ENCODE measurements at regions not wholly inside any gene's neighbourhood (a gene's known extent, or its start where the extent isn't known, plus 50 kb on each side); places are given as distances from the start of the nearest gene placed in this dataset.
"Not testable (repeated sequence)": the region's sequence is repeated elsewhere in the genome, so short reads cannot be mapped to it uniquely, and the experiment has no call there.

GRCh38 chr3:20648921-20649381, 462.9 kb upstream of the SGO1 start:
- intact Hi-C loops (cut with DNase I), result no loop called here
- ATAC-seq, result no peak
- no peak for DNase-seq (ENCODE audit: missing footprints)

DNA sequence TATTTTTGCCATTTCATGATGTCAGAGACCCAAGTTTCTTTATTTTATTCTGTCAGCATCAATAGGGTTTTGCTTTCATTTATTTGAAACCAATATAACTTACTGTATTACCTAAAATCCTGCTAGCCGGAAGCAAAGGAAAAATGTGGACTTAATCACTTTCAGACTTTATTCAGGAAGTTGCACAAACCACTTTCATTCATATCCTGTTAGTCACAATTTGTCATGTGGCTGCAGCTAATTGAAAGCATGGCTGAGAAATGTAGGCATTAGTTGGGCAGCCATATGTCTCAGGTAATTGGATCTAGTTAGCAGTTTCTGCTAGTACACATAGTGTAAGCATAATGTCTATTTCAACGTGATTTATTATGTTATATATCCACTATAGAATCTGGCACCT, 462.3 kb upstream of the SGO1 start:
- DNase-seq (ENCODE audit: missing footprints) (no peak), ATAC-seq (no peak)
- intact Hi-C loops (cut with DNase I), result no loop called here

GRCh38 chr3:20646425-20646824, 460.4 kb upstream of the SGO1 start:
- DNase-seq (ENCODE audit: missing footprints), result no peak
- intact Hi-C loops (cut with DNase I), result no loop called here
- ATAC-seq, result no peak

- intact Hi-C loops (cut with DNase I), result no loop called here
- ATAC-seq, result no peak
- no peak for DNase-seq (ENCODE audit: missing footprints)
Measured at GRCh38 chr3:20645340-20645739, 459.3 kb upstream of the SGO1 start.

- intact Hi-C loops (cut with DNase I), result no loop called here
- ATAC-seq, result no peak
- no peak for DNase-seq (ENCODE audit: missing footprints)
Measured at GRCh38 chr3:20637729-20638128, 451.7 kb upstream of the SGO1 start.

DNA sequence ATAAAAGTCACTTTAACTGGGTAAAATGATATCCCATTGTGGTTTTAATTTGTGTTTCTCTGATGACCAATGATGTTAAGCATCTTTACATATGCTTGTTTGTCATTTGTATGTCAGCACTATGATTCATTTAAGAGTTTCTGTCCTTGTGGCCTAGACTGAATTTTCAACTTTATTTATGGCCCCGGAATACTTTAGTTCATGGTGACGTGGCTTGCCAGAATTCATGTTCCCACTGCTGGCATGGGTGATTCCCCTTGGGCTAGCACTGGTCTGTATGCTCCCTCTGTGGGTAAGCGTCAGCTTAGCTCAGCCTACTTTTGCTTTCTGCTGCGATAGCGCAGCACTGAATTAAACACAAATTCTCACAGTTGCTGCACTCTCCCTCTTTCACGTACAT, 436.3 kb upstream of the SGO1 start:
- no peak for DNase-seq (ENCODE audit: missing footprints)
- intact Hi-C loops (cut with DNase I), result no loop called here
- ATAC-seq, result no peak

- intact Hi-C loops (cut with DNase I), result not testable (repeated sequence)
Measured at GRCh38 chr3:20618621-20619020, 432.6 kb upstream of the SGO1 start.

GRCh38 chr3:20618181-20618580, 432.2 kb upstream of the SGO1 start:
- DNase-seq (ENCODE audit: missing footprints); ATAC-seq; intact Hi-C loops (cut with DNase I): not testable (repeated sequence)

More at GRCh38 chr3:20618621-20619020, 432.6 kb upstream of the SGO1 start:
- not testable (repeated sequence) for ATAC-seq; DNase-seq (ENCODE audit: missing footprints)

- DNase-seq (ENCODE audit: missing footprints); ATAC-seq; intact Hi-C loops (cut with DNase I): not testable (repeated sequence)
Measured at GRCh38 chr3:20615982-20616381, 430.0 kb upstream of the SGO1 start.

- no peak for ATAC-seq
- no peak for DNase-seq (ENCODE audit: missing footprints)
- intact Hi-C loops (cut with DNase I), result no loop called here
Measured at GRCh38 chr3:20608054-20608738, 422.2 kb upstream of the SGO1 start.

DNA sequence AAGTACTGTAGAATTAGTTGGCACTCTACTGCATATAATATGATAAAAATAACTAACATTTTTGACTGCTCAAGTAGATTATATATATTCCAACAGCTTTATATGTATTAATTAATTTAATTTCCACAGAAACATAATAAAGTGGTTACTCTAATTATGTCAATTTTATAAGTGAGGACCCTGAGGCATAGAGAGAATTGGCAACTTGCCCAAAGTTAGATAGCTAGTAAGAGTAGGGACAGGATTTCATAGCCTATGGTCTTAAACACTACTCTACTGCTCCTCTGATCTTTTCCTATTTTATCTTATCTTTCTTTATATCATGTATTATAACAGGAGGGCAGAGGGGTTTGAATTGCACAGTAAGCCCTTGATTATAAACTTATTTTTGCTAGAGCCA, 418.7 kb upstream of the SGO1 start:
- intact Hi-C loops (cut with DNase I), result no loop called here
- ATAC-seq (no peak), DNase-seq (ENCODE audit: missing footprints) (no peak)

DNA sequence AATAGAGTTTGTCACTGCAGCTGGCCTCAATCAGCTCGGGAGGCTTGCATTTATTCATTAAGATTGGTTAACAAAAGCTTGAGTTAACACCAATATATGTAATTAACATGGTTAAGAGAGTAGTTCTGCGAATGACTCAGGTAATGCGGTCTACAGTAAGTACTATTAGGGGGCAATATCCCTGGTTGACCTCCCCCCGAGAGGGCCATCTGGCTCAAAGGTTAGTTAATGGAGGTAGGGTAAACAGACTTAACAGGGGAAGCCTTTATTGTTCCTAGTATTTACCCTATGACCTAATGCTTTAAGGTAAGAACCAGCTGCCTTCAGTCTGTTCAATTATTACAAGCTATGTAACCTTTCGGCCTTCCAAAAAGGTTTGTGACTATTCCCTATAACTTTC, 403.3 kb upstream of the SGO1 start:
- intact Hi-C loops (cut with DNase I), result no loop called here
- no peak for DNase-seq (ENCODE audit: missing footprints)
- ATAC-seq, result no peak

GRCh38 chr3:20588781-20589180, 402.8 kb upstream of the SGO1 start:
- no peak for ATAC-seq
- intact Hi-C loops (cut with DNase I), result no loop called here
- no peak for DNase-seq (ENCODE audit: missing footprints)

DNA sequence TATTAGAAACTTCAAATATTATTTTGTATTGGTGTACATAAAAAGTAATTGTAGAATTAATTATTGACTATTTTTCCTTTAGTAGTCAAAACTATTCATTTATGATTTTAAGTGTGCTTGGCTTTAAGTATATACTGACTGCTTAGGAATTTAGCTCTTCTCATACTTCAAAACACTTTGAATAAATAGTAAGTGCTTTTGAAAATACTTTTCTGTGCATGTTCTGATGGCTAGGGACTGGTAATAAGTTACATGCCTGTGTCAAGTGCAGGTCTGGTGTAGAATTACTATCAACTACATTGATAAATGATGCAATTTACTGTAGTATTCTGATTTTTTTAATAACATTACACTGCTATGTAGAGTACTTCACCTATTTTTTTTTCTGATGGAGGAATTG, 397.6 kb upstream of the SGO1 start:
- no peak for DNase-seq (ENCODE audit: missing footprints)
- intact Hi-C loops (cut with DNase I), result no loop called here
- ATAC-seq, result no peak

GRCh38 chr3:20576228-20576627, 390.2 kb upstream of the SGO1 start:
- no peak for DNase-seq (ENCODE audit: missing footprints)
- ATAC-seq, result no peak
- intact Hi-C loops (cut with DNase I), result no loop called here

DNA sequence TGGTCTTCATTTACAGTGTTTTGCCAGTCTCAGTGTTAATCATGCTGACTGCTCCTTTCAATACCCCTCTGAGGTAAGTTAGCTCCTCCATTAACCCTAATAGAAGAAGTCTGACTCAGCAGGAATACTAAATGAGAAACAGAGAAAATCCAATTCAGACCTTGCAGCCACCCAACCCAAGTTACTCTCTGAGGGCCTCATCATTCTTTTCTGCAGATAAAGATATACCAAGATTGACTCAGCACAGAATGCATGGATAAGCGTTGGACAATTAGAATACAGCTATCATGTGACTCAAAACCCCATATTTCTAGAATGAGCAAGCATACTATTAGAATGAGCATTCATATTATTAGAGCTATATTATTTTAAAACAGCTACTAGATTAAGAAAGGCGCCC, 389.1 kb upstream of the SGO1 start:
- DNase-seq (ENCODE audit: missing footprints) (no peak), ATAC-seq (no peak)
- intact Hi-C loops (cut with DNase I), result no loop called here

- intact Hi-C loops (cut with DNase I), result no loop called here
- no peak for ATAC-seq
- DNase-seq (ENCODE audit: missing footprints), result no peak
Measured at GRCh38 chr3:20574746-20575145, 388.7 kb upstream of the SGO1 start.

- intact Hi-C loops (cut with DNase I), result no loop called here
- ATAC-seq, result no peak
- DNase-seq (ENCODE audit: missing footprints), result no peak
Measured at GRCh38 chr3:20573175-20573574, 387.2 kb upstream of the SGO1 start.

GRCh38 chr3:20572473-20572872, 386.5 kb upstream of the SGO1 start:
- DNase-seq (ENCODE audit: missing footprints), result no peak
- intact Hi-C loops (cut with DNase I), result no loop called here
- ATAC-seq, result no peak

DNA sequence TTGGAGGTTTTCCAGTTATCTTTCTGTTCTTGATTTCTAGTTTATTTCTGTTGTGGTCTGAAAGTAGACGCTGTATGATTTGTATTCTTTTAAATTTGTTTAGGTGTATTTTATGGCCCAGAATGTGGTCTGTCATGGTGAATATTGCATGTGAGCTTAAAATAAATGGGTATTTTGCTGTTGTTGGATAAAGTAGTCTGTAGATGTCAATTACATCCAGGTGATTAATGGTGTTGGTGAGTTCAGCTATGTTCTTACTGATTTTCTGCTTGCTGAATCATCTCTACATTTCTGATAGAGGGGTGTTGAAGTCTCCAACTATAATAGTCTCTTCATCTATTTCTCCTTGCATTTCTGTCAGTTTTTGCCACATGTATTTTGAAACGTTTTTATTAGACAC, 383.3 kb upstream of the SGO1 start:
- no peak for DNase-seq (ENCODE audit: missing footprints)
- no peak for ATAC-seq
- intact Hi-C loops (cut with DNase I), result no loop called here

DNA sequence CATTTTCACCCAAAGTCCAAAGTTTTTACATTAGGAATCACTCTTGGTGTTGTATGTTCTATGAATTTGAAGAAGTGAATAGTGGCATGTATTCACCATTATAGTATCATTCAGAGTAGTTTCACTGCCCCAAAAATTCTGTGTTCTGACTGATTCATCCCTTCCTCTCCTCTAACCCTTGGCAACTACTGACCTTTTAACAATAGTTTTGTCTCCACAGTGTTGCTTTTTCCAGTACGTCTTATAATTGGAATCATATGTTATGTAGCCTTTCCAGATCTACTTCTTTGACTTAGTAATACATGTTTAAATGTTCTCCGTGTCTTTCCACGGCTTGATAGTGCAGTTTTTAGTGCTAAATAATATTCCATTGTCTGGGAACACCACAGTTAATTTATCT, 379.0 kb upstream of the SGO1 start:
- intact Hi-C loops (cut with DNase I), result no loop called here
- DNase-seq (ENCODE audit: missing footprints), result no peak
- no peak for ATAC-seq

Data from Right ventricle myocardium inferior (tissue), 1 donor.